NCI-H226 (cell line): ENCODE measurements at regions not wholly inside any gene's neighbourhood (a gene's known extent, or its start where the extent isn't known, plus 50 kb on each side); places are given as distances from the start of the nearest gene placed in this dataset.
"Not testable (repeated sequence)": the region's sequence is repeated elsewhere in the genome, so short reads cannot be mapped to it uniquely, and the experiment has no call there.

Source experiments
- DNase-seq: peaks from one replicate; pipeline ENCODE4 v3.0.0-alpha.2; 2015

DNA sequence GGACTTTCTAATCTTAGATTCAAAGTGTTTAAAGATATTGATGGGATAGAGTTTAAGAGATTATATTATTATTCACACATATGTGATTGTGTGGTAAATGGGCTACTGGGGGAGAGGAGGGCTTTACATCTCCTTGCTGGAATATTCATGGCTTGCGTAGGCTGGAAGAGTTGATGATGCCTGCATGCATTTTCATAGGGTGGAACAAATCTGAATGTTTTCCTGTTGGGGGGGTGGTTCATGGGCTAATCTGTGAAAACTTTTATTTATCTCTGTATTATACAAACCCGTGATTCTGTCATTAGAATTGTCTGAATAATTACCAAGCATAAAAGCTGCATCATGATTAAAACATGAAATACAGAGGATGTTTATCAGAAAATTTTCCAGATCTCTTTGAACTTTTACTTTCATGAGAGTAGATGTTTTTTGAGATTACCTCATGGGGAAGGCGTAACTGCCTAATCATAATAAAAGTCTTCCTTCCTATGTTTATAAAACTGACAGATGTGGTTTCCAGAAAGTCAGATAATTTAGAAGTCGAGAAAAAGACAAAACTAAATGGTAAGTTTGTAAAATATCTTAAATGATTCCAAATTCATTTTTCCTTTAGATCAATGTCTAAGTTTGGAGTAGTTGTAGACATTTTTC, 1185.4 kb upstream of the SEMA6A start:
- no peak for DNase-seq

DNA sequence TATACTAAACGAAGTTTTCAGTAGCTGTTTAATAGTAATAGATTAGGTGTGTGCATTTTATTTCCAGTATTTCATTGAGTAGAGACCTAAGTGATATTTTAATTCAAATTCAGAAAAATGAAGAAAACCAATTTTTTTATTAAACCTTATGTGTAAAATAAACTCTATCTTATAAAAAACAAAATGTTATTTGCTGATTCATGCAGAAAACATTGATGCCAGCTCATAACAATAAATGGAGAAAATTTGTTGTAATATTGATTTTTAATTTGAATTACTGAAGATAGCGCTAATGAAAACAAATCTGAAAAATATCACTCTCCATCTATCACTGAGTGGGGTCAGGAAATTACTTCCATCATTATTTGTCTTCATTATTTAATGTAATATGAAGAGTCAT, 1177.8 kb upstream of the SEMA6A start:
- no peak for DNase-seq

DNA sequence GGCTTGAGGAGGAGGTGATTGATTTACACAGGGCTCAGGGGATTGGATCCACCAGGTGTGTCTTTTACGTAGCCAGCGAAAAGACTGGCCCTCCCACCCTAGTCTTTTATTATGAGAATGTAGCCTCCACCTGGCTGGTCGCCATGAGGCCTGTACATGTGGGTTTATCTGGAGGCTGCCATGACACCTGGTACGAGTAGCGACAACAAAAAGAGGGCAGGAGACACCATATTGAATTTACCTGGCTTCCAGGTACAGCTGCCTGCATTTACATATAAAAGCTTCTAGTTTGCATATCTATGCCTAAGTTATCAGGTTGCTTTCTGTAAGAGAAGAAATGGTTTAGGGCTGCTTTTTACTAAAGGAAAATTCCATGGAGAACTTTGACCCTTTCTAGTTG, 1173.7 kb upstream of the SEMA6A start:
- no peak for DNase-seq

DNA sequence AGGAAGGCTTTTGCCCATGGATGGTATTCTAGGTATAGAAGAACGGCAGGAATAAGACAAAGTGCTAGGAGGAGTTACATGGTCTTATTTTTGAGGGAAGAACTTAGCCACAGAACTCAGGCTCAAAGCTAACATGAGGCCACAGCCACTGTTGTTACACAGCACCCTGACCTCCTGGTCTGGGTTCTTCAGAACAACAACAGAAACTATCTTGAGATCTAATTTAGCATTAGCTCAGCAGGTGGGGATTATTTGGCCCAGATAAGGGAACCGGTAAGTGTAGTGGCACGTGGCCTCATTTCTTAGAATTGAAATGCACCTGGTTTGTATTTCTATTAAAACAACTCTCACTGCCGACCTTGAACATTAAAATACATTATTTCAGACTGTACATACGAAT, 1168.7 kb upstream of the SEMA6A start:
- no peak for DNase-seq

DNA sequence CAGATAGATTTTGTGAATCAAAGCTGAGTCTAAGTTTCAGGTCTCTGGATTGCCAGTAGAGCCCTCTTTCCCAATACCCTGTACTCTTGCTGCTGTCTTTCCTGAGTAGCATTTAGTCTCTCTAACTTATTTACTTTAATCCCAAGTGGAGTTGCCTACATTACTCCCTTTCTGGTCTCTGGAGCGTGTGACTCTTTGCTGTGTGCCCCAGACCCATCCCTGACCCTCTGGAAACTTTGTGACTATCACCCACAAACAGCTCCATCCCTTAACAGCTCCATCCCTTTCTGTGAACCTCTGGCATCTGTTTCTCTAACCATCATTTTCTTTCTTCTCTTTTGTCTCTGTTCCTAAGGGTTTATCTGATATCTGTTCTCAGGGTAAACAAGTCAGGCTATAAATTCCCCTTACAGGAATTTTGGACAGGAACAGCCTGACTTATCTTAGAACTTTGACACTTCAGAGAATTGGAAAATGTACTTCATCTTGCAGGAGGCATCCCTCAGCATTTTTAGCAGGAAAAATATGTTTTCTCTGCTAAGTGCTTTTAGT, 1167.1 kb upstream of the SEMA6A start:
- no peak for DNase-seq

DNA sequence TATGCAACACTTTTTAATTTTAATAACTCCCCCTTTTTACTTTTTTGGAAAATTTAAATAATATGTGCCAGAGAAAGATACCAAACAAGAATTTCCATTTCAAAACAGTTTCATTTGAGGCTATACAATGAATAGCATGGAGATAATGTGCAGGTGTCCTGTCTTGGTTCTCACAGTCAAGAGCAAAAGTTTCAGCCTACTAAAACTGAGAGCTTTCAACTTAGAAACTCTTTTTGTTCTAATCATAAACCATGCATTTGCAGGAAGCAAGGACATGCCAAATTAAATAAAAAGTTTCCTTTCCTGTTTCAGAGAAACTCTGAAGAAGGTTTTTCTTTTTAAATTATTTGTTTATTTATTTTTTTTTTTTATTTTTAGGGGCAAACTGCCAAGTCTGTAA, 1165.6 kb upstream of the SEMA6A start:
- no peak for DNase-seq

DNA sequence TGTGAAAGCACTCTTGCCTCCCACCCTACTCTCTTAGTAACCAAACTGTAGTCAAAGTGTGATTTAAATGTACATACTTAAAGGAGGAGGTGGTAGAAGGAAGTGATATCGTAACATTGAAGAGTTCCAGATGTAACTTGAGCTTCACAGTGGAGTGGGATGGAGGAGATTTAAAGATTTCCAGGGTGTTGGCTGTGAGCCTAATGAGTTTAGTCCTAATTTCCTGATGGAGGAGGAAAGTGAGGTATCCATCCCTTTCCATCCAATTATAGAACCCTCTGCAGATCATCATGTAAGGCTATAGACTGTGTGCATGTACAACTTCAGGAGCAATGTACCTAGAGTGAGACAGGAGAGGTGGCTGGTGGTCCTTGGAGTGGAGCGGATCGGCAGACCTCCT, 1163.9 kb upstream of the SEMA6A start:
- no peak for DNase-seq

DNA sequence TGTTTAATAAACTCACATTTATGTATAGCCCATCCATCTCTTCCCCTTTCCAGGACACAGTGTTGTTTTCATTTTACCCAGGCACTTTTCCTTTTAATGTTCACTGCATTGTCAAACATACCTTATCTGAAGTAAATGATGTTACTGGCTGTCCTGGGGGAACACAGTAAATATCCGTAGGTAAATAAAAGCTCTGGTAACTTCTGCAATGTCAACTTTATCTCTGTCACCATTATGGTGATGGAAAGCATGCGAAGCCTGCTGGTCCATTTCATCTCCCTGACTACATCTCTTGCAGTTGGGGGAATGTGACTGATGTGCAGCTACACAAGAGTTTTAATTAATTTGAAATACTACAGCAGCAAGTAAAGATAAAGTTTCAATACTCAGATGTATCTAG, 1162.1 kb upstream of the SEMA6A start:
- DNase-seq = no peak

DNA sequence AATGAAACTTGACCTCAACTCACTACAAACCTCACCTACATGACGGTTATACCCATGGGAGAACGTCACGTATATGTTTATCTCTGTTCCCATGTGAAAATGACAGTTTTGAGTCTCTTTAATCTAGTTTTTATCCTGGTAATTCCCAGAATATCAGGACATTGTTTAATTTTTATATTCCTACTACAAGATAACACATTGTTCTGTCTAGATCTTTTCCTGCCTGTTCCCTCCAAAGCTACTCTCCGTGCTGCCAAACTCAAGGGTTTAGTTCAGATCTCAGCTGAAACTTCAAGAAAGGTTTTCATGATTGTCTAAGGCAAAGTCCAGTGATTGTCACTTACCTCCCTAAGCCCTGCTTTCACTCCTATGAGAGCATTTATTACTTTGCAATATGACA, 1159.4 kb upstream of the SEMA6A start:
- no peak for DNase-seq

DNA sequence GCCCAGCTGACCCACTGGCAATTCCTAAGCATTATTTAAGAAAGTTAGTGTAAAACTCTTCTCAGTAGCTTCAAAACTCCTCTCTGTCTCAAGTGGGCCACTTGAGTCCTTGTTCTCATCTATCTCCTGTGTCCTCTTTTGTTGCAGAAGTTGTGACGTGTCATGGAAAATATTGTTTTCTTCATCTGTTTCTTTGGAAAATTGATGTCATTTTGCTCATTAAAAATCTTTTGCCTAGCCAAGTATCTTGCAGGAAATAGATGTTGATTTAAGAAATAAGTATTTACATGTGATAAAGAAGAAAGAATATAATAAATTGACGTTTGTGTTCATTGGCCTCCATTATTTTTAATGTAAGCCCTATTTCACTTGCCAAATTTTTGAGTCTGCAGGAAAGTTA, 1158.4 kb upstream of the SEMA6A start:
- no peak for DNase-seq

DNA sequence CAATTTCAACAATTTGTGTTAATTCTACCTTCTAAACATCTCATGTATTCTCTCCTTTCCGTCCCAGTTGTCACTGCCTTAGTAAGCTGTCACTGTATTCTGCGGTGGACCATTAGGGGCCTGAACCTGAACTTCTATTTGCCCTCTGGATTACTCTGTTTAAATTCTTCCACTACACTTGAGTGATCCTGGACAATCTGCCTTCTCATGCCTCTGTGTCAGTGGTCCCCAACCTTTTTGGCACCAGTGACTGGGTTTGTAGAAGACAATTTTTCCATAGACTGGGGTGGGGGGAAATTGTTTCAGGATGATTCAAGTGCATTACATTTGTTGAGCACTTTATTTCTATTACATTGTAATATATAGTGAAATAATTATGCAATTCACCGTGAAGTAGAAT, 1157.6 kb upstream of the SEMA6A start:
- DNase-seq = no peak

DNA sequence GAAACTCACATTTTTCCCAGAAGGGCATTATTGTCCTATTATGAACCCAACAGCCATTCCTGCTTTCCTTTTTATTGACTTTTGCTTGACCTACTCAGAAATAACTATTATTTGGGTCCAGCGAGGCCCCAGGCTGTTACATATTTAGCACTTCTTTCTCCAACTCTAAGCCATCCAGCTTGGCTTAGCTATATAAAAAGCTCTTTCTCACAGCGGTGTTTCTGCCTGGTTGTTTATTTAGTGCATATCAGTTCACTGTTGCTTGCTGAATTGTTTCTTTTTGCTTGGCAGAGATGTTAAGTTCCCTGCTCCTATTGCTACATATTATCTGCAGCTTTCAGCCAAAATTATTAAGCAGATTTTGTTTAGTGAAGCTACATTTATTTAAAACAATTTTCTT, 1156.8 kb upstream of the SEMA6A start:
- no peak for DNase-seq

DNA sequence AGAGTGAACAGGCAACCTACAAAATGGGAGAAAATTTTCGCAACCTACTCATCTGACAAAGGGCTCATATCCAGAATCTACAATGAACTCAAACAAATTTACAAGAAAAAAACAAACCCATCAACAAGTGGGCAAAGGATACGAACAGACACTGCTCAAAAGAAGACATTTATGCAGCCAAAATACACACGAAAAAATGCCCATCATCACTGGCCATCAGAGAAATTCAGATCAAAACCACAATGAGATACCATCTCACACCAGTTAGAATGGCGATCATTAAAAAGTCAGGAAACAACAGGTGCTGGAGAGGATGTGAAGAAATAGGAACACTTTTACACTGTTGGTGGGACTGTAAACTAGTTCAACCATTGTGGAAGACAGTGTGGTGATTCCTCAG, 1146.2 kb upstream of the SEMA6A start:
- not testable (repeated sequence) for DNase-seq

DNA sequence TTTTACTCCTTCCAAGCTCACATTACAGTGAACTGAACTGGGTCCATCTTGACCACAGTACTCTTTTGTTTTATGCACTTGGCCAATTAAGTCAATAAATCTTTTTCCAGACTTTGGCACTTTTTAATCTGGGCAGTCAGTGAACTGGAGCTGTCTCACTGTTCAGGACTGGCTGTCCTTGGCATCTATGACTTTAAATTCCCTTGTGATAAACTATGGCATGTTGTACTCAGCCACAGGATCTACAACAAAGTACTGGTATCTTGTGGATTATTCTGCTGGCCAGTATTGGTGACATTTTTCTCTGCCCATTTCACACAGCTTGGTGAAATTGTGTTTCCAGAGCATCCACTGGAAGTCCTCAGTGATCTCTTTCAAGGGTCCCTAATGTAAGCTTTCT, 1144.8 kb upstream of the SEMA6A start:
- no peak for DNase-seq

DNA sequence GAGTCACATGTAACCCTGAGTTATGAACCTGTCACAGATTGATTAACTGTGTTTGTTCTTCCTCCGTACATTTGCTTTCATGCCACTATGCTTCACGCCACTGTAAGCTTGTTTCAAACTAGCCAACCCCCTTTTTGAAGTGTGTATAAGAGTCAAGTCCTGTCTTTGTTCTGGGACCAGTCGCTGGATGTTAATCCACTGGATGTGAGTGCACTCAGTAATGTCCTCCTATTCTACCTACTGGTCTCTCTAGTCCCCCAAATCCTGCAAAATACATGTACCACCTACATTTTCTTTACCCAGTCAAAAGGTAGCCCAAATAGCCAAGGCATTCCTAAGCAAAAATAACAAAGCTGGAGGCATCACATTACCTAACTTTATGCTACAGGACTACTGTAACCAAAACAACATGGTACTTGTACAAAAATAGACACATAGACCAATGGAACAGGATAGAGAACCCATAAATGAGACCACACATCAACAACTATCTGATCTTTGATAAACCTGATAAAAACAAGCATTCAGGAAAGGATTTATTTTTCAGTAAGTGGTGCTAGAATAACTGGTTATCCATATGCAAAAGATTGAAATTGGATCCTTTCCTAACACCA, 1139.1 kb upstream of the SEMA6A start:
- no peak for DNase-seq

DNA sequence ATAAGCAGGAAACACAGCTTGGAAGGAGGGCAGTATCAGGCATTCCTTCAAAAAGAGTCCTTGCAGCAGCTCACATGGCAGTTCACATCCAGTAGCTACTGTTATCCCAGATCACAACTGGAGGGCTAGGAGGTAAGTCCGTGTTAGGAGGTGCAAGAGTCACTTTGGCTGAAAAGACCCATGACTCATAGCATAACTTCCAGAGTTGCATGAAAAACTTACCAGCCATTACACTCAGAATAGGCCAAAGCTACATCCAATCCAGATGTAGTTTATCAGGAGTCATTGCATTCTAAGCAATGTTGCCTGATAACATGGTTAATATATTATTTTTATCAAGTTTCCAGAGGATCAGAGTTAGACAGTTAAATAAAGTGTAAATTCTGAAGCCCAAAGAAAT, 1126.4 kb upstream of the SEMA6A start:
- DNase-seq = peak; percentile 3

DNA sequence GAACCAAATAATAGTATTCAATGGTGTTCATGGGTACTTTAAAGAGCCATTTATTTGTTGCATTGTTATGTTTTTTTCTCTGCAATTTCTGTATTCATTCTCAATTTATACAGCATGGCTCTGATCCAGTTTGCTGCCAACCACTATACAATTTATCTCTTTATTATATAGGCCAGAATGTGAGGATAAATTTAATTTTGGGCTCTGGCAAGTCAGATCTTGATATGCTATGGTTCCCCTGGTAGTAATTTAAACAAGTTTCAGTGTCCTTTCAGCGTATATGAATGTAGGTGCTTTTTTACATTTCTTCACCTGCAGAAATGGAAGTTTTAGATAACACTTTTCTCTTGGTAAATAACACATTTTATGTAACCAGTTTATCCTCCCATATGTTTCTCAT, 1118.0 kb upstream of the SEMA6A start:
- no peak for DNase-seq

DNA sequence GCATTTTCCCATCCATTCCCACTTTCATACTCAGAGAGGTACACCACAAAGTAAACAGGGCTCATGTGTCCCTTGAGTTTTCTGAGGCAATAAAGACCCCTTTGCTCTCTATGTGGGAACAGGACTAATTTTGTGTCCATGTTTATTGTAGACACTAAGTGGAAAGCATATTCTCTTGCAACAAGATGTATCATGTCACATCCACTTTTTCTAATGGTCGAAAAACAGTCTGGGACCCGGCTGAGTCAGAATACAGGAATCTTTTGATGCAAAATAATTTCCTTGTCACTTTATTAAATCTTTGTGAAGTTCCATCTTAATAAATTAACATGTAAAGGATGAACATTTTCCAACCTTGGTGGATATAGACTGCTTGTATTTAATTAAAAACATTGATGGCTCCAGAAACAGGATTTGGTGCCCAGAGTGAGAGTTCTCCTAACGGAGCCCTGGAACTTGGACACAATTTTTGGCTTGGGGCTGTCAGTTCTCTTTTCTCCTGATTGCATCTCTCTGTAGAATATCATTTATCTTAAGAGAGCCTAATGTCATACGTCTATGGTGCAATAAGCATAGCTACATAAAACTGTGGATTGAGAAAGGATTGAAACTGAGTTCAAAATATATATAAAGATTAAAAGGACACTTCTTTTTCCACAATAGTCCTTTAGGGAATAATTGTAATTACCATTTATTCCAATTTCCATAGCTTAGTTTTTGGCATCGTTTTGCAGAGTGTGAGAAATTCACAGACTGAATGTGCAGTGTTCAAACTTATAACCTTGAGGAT, 1116.7 kb upstream of the SEMA6A start:
- DNase-seq = no peak

DNA sequence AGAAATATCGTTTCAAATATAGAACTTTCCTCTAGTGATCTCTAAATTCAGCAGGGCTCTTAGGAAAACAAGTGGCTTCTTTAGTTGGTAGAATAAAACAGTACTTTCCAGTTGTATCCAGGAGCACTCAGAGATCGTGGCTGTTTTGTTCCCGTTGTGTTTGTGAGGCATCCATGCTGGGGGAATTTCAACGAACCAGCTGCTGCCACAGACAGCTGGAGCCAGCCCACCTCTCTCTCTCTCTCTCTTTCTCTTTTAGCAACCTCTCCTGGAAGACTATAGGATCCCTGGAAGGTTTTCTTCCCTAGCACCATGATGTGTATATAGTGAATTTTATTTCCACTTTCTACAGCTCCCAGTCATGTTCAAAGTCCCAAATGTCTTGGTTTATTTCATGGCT, 1116.0 kb upstream of the SEMA6A start:
- no peak for DNase-seq

DNA sequence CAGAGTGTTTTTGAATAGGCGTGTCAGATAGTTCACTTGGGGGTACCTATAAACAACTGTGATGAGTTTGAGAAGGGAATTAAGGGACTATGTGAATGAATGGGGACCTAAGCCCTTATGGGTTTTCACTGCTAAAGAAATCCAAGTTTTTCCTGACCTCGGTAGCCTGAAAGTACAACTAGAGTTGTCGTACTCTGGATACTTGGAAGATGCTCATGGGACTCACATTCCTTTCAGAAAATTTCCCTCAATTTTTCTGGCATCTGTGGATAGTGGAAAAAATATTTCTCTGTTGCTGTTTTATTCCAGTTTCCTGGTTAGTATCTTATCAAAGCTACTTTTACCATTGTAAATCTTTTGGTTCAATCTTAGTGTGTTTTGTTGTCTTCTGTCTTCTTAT, 1112.3 kb upstream of the SEMA6A start:
- no peak for DNase-seq

DNA sequence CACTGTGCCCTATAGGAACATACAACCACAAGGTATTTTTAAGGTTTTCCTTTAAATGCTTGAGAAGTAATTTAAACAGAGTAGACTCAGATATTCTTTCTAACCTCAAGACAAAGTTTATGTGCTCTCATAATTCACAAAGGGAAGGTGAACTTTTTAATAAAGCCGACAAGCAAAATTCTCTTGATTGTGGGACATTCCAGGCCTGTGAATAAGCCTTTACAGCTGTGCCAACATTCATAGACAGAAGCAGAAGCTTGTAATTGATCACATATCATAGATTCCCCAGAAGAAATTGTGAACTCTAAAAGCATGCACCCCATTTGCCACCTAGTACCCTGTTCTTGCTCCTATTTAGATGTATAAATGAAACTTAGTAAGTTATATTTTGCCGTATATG, 1107.8 kb upstream of the SEMA6A start:
- DNase-seq = no peak

DNA sequence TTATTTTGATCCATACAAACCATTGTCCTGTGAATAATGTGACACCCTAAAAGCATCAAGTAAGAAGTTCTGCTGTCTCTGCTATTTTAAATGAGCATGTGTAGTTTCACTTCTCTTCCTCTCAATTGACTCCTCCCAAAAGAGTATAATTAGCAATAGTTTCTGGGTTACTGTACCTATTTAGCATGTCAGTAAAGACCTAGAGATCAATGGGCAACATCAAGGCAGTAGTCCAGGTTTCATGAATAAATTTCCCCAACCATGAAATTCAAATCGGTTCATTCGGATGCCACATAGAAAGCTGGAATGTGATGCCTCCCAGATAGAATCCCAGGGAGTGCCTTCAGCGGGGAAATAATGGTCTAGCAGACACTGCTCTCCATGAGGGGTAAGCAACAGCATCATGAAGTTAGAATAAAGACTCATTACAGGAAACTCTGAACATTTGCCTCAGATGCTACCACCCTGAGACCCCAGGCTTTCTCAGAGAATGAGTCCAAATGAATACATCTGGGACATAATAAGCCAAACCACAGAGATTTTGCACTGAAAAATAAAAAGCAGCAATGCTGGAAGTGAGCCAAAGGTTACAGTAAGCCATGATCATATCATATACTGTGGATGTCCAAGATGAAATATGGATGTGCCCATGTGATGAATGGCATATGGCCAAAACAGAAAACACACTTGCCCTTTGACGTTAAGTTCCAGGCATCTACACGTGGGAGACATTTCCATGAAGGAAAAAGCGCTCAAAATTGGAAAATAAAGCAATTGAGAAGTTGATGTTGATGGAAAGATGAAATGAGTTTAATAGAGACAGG, 1107.0 kb upstream of the SEMA6A start:
- DNase-seq = no peak

DNA sequence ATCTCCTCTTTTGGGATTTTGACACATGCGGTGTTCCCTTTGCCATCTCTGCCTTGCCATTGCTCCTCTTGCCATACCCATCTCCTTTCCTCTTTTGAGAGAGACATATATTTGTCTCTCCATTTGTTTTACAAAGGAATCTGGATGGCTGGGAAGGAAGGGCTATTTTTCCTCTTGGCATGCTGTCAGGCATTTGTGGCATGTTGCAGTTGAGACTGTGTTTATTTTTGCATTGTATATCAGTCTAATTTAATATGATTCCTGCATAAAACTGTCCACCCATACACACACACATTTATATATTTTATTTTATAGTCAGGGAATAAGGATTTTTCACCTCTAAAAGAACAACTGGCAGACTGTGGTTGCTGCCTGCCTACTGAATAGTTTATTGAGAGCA, 1105.8 kb upstream of the SEMA6A start:
- no peak for DNase-seq
